ENCODE measurements at regions not wholly inside any gene's neighbourhood (a gene's known extent, or its start where the extent isn't known, plus 50 kb on each side); places are given as distances from the start of the nearest gene placed in this dataset.

DNA sequence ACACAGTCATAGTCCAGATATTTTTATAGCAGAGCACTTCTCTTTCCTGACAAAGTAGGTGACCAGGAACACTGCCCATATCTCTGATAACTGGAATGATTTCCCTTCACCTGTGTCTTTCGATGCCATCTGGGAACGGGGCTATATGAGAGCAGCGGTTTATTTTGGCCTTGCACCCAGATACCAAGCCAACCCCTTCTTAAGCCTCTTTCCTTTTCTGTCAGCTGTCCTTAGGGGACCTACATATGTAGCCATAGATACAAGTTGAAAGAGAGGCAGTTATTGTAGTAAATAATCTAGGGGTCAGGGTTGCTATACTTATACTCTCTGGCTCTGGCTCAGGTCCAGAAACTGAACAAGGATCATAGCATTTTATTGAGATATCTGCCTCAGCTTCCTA lies 128.8 kb downstream of the NHLRC3 start:
- no peak for DNase-seq

DNA sequence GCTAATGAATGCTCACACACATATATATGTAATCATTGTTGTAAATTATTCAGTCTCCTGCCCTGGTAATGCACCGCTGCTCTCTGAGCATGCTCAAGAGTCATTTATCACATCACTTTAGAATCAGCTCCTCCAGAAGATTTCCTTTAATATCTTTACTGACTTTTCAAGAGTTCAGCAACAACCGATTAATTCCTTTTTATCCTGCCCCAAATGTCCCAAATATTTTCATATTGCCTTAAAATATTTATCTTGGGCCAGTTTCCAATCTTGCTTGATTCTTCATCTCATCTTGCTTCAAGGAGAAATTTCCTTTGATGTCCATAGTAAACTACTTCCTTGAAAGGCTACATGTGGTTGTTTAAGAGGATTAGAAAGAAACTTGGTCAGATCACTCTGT lies 132.5 kb downstream of the NHLRC3 start:
- no peak for DNase-seq

DNA sequence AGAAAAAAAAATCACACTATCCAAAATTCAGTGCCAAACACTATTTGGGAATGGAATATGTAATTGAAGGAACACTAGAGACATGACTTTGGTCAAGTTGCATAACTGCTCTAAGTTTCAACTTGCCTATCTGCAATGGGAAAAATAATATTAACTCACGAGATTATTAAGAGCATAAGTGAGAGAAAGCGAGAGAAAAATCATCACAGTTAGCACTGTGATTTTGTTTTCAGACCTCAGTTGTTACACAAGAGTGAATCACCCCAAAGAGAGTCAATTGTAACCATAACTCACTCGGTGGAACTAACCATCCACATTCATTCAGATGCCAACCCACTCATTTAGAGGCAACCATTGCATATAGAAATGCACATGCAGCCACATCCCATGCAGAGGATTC lies 147.1 kb downstream of the NHLRC3 start:
- DNase-seq, result no peak

DNA sequence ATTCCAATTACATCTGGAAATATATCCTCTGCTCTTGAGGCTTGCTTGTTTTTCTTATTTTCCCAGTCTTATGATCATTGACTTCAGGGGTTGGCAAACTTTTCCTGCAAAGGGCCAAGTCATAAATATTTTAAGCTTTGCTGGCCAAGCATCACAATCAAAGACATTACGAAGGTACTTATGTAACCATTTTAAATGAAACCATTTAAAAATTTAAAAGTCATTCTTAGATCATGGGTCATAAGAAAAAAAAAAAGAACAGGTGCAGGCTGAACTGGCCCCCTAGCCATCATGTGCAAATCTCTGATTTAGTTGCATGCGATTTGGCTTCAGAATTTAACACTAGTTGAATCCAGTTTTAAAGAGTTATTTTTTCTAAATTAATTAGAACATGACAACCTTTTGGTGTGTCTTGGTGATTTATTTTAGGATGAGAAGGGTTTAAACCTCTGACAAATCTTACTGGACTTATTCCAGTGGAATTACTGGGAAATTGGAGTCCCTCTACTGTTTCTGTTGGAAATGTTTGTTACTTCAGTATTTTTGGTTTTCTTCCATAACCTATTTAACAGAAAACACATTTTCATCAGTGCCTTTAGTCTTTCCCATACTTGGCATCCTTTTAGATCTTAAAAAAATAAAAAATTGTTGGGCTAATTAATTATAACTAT lies 148.1 kb downstream of the NHLRC3 start:
- no peak for DNase-seq

DNA sequence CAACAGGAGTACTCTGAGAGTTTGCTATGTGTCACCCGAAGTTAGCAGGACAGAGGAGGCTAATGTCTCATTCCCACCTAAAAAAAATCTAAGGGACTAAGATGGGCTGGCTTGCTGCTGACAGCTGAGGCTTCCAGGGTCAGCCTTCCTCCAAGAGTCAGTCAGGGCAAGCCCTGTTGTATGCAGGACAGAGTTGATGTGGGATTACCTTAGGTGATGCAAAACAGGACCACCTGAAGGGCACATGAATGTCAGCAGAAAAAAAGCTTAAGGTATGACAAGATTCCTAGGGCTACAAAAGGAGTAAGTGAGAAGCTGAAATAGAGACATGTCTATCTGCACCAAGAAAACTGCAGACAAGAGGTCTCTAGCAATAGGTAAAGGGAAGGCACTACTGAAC lies 151.5 kb downstream of the NHLRC3 start:
- DNase-seq, result no peak

DNA sequence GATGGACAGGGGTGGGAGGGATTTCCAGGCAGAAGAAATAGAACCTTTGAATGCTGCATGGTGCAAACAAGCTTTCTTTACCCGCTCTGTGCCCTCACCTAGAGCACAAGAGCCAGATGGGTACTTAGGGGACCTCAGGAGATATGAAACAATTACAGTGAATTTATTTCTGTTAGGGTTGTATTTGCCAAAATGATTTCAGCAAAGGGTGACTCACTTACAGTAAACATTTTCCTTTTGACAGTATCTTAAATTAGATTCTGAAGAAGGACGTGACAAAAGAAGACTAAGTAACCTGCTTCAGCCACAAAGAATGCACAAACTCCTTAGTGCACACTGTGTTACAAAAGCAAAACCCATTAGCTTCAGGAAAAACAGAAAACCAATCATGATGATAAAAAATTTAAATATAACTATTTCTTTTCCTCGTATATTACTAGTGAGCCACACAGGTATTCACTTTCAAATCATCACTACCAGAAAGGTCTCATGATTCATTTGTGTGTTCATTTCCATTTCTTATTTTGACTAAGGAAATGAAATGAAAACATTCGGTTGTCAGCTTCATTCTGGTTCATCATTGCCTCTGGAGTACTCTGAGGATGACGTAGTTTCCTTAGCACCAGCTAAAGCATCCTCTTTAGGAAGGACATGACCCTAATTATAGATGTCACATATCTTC lies 158.8 kb downstream of the NHLRC3 start:
- no peak for DNase-seq

DNA sequence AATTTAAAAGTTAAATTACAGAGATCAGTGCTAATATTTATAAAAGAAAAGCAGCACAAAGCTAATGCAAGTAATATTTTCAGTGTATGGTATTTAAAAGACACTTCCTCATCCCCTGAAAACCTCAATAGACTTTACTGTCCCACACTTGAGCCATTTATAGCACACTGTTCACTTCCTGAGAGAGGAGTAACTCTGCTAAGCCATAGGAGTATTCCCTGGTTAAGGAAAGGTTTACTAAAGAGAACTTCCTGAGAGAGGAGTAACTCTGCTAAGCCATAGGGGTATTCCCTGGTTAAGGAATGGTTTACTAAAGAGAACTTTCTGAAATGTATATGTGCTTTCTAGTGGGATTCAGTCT lies 159.4 kb downstream of the NHLRC3 start:
- no peak for DNase-seq

DNA sequence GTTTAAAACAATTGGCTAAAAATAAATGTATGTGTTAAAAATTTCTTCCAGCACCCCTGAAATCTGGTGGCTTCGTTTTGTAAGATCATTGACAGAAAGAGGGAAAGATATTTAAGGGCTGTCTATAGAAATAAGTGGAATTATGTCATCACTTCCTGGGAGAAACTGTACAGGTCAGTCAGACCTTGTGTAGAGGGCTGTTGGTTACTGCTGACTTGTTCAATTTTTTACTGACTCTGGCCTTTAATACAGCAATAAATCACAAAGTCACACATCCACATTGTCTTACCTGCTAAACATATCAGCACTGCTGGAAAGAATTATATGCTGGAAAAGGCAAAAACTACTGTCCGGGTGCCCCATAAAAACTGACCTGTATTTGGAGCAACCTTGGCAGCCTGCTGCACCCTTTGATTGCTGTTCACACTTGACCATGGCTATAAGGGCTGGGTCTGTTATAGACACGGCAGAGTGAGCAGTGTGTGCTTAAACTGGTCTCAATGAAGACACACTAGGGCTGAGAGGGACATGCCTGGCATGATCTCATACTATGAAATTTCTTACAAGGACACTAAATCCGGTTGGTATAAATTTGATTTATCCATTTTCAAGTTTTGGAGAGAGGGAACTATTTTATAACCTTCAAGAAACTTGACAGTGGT lies 162.1 kb downstream of the NHLRC3 start:
- DNase-seq, result no peak

DNA sequence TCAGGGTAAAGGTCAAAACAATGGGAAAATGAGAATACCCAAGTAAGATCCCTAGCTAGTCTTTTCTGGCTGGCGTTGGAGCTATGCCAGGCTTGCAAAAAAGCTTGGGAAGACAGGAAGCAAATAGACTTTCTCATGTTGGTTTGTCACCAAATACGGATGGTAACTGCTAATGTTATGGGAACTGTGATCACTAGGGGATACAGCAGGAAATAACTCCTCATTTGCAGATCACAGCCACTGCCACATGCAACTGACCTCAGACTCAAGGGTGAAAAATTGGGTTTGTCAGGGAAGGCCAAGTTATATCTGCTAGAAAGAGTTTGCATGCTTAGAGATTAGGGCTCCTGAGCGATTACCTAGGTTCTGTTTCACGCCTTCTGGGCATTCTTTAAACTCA lies 162.9 kb downstream of the NHLRC3 start:
- DNase-seq, result no peak

DNA sequence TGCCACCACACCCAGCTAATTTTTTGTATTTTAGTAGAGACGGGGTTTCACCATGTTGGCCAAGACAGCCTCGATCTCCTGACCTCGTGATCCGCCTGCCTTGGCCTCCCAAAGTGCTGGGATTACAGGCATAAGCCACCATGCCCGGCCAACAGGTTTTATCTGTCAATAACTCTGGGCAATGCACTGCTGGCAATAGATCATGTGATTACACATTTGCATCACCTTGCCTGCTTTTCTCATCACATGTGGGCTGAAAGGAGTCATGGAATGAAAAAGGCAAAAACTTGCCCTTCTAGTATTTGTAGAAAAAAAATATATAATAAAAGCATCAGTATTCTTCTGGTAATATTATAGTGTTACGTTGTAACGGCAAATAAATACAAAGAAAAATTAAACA lies 164.5 kb downstream of the NHLRC3 start:
- no peak for DNase-seq

DNA sequence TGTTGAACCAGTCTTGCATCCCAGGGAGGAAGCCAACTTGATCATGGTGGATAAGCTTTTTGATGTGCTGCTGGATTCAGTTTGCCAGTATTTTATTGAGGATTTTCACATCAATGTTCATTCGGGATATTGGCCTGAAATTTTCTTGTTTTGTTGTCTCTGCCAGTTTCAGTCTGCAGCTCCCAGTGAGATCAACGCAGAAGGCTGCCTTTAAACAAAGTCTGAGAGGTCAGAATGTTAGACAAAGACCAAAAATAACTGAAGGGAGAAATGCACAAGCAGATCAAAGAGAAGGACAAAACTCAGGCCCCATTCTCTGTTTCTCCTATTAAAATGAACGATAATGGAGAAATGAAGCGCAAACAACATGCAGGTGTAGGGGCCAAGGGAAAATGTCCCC lies 170.4 kb downstream of the NHLRC3 start:
- no peak for DNase-seq

DNA sequence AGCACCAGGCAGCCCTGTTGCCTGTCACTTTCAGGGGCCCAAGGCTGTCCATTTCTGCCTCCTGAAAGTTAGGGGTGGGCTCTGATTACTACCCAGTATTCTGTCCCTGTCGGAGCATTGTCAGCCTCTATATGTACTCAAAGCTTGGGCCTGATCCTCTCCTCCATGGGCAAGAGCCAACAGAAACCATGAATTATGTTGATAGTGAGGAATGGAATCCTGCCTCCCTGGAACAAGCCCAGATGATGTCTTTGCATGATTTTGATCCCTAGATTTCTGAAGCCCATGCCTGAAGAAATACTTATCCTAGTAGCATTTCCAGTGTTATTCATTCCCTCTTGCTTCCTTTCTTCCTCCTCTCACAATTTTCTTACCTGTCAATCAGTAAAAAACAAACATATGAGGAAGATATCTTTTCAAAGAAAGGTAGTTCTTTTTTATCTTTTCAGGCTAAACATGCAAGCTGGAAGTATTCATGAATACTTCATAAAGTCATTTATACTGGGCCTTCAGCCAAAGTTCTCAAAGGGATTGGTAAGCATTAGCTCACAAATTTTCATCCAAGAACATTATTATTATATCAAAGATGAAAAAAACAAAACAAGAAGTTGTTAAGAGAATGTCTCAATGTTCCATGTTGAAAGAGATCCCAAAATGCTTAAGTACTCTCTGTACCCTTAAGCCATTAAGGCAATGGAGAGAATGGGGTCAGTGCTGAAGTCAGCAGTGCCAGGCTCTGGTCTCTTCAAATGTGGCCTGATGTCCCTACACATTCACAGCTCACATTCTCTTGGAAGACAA lies 171.7 kb downstream of the NHLRC3 start:
- no peak for DNase-seq

DNA sequence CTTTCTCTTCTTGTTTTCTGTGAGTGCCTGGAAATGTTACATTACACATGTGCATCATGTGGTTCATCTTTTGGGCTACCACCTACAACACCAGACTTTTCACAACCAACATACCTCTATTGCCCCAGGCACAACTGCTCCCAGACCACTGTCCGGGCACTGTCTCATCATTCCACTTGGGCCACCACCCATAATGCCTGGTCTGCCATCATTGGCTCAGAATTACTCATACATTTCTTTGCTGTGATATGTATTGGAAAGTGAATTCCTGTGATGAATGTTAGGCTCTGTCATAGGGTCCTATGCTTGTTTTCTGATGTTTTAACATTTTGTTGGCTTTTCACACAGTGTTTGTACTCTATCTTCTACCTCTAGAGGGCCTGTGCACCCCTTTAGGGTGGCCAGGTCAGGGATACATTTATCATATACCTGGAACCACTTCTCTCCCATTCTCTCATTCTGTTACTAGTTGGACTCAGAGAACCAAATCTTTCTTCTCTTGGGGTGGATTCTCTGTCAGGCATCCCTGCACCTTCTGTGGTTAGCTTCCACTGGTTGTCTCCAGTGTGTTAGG lies 172.8 kb downstream of the NHLRC3 start:
- no peak for DNase-seq

DNA sequence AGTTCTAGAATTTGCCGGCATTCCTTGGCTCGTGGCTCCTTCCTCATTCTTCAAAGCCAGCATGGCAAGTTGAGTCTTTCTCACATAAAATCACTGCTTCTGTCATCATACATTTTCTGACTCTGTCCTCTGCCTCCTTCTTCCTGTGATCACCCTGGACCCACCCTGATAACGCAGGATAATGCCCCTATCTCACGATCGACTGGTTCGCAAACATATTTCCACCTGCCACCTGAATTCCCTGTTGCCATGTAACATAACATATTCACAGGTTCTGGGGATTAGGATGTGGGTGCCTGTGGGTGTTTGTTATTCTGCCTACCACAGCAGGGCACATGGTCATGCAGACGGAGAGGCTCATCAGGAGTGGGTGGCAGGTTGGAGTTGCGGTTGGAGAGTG lies 177.7 kb downstream of the NHLRC3 start:
- DNase-seq, result no peak

DNA sequence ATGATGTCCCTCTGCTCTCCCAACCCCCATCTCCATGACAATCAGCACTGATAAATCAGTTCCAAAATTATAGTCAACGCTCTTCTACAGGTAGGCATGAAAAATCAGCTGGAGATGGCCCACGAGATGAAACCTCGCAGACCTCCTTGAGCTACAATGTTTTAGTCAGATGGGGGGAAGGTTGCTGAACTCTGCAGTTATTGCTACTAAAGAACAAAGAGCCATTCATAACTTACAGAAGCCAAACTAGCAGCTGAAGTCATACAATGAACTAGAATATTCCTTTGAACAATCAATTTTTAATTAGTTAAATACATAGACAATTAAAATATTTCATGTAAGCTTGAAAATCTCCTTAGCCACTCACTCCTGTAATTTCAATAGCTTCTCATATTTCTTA lies 179.2 kb downstream of the NHLRC3 start:
- no peak for DNase-seq

DNA sequence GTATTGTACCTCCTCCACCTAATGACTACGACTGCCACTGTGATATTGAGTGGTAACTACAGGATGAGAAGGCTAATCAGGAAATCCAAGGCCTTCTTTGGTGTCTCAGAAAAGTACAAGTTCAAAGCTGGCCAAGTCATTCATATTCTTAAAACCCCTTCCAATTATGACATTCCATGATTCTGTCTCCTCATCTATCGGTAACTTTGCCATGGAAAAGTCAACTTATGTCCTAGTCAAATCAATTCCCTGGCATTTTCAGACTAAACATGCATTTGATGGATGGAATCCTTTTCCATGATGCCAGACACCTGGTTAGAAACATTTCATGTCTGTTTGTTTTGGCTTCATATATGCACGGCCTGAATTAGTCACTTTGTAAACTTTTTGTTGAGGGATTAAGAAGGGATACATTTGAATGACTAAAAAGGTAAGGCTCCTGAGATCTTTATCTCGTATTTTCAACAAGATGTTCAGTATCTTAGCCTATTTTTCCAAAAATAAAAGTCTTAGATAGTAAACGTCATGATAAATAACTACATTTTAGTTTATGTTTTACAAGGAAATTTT lies 186.5 kb downstream of the NHLRC3 start:
- no peak for DNase-seq

DNA sequence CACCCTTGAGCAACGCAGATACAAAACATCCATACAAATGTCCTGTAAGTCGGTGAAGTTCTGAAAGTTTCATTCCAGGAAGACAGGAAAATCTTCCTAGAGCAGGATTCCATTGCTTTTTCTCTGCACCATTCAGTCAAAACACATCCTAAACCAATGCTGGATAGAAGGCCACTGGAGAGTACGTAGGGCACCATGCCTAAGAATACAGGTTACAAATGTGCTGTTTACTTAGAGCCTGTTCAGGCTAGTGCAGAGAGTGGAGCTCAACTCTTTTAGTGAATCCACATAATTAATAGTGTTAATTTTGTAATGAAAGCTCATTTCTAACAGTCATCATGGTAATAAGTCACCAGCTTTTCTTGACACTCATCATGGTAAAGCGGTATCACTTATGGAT lies 187.6 kb downstream of the NHLRC3 start:
- no peak for DNase-seq

DNA sequence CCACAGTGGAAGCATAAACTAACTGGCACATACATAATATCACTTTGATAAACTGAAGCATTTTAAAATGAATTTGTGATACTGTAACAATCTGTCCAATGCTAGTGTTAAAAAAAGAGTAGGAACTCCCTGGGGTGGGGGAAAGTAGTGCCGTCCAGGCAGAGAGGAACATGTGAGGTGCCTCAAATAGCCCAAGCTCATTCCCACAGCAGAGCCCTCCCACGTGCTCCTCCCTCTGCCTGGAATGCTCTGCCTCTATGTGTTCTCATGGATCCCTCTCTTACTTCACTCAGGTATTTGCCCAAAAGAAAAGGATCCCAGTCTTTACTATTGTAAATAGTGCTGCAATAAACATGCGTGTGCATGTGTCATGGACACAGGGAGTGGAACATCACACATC lies 188.1 kb downstream of the NHLRC3 start:
- no peak for DNase-seq

DNA sequence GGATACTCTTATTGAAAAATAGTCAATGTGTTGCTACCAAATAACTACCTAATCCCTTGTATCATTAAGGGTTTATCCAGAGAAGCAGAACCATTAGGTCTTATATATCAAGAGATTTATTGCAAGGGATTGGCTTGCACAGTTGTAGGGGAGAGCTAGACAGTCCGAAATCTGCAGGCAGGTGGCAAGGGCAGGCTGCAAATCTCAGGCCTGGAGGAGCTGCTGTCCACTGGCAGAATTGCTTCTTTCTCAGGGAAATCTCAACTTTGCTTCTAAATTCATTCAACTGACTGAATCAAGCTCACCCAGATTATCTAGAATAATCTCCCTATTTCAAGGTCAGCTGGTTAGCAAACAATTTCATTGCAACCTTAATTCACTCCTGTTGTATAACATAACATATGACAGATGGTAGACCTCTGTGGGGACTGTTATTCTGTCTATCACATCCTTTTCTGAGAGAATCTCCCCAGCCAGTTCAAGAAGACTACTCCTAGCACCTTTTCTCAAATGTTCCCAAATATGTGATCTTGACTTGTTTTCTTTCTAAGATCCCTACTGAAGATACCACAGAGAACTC lies 194.2 kb downstream of the NHLRC3 start:
- DNase-seq, result no peak

DNA sequence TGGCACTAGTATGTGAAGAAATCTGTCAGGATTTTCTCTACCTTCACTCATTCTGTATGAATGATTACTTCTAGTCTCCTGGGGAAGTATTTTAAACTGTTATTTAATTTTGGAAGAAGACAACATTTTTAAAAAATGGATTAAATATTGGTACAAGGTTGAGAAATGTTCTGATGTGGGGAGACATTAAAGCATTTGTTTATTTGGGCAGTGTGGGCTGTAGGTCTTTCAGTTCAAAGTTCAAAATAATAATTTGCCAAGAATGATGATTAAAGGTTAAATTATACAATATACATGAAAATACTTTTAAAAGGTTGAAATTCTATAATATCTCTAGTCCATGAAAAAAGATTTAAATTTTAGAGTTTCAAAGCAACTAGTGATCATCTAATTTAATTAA lies 194.7 kb downstream of the NHLRC3 start:
- no peak for DNase-seq

DNA sequence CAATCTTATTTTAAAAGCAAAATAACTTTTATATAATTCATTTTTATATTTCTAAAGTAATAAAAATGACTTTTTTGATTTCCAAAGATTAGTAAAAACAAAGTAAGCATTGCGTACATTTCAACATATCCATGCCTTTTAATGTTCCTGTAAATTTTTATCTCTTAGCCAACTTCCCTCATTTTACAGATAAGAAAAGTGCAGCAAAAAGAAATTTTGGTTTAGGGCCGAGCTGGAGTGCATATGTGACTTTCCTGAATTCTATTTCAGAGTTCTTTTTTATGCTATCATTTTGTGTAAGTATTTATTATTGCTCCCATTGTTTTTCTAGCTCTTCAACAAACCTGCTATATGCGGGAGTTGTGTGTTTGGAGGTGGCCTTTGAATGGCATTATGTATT lies 195.3 kb downstream of the NHLRC3 start:
- no peak for DNase-seq

DNA sequence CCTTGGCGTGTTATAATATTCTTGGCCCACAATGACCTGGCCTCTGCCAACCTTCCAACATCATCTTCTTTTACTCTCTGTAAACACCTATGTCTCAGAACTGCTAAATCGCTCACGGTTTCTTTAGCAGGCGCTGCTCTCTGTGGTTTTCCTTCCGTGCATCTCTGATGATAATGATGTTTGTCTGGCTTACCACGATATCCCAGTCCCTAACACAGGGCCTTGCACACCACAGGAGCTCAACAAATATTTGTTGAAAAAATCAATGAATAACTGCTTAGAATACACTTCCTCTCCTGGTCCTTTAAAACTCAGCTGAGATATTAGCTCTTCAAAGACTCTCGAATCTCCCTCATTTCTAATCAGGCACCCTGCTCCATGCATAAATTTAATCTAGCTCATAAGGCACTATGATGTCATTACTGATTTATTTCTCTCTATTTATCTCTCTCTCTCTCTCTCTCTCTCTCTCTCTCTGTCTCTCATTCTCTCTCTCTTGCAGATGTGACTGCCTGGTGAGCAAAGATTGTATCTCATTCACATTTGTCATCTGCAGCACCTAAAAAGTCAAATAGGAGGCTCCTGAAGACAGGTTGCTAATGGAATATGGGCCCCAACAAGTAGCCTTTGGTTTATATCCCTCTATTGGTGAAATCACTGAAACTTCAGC lies 206.4 kb downstream of the NHLRC3 start:
- DNase-seq, result no peak

Measured in CD4-positive, alpha-beta T cell treated with Interleukin-10 for 1 hour (primary cell).